PFSK-1 (cell line): ENCODE measurements at regions not wholly inside any gene's neighbourhood (a gene's known extent, or its start where the extent isn't known, plus 50 kb on each side); places are given as distances from the start of the nearest gene placed in this dataset.

ENCODE experiments used
- FOXP2 ChIP-seq: optimal IDR thresholded peaks from 2 replicates; pipeline ENCODE3; 2011; ENCODE audit warnings: borderline replicate concordance, control low read depth, inconsistent platforms; ENCODE audit not compliant: insufficient read depth; ENCODE audit errors: extremely low read length, extremely low read depth
- POLR2AphosphoS5 ChIP-seq: IDR thresholded peaks from 2 replicates; pipeline ENCODE4 v1.6.1; 2012; ENCODE audit warnings: low read depth, mild to moderate bottlenecking, control low read depth, low read length, moderate library complexity
- REST ChIP-seq, 2 experiments: IDR thresholded peaks; 2 replicates each; pipeline versions ENCODE4 v1.6.1 to v1.8.0; 2011 to 2012; ENCODE audit warnings: low read depth in 2 of 2, low read length in 2 of 2, control low read depth in 1 of 2, inconsistent platforms in 1 of 2, mild to moderate bottlenecking in 1 of 2, moderate library complexity in 1 of 2; ENCODE audit not compliant: insufficient read depth in 1 of 2
- SIN3A ChIP-seq: IDR thresholded peaks from 2 replicates; pipeline ENCODE4 v1.6.1; 2012; ENCODE audit warnings: mild to moderate bottlenecking, low read length, moderate library complexity, borderline replicate concordance; ENCODE audit not compliant: insufficient read depth
- TAF1 ChIP-seq: IDR thresholded peaks from 2 replicates; pipeline ENCODE4 v1.6.1; 2012; ENCODE audit warnings: low read length, control low read depth, borderline replicate concordance; ENCODE audit not compliant: insufficient read depth

- TF ChIP-seq REST (IDR thresholded peaks at IDR 0.05; ENCODE audit: insufficient read depth in 1 of 2, low read depth in 2 of 2, low read length in 2 of 2) (no peak), POLR2AphosphoS5 (no peak), TAF1 (no peak), SIN3A (no peak), FOXP2 (no peak)
These were observed 1030.2 kb upstream of the SEMA6A start for GRCh38 chr5:117604845-117605244.
